Stimulated activated CD8-positive, alpha-beta memory T cell treated with anti-CD3 and anti-CD28 coated beads, Interleukin-15, amount 100 ng/mL, for 4 hours (primary cell): ENCODE measurements at regions not wholly inside any gene's neighbourhood (a gene's known extent, or its start where the extent isn't known, plus 50 kb on each side); places are given as distances from the start of the nearest gene placed in this dataset.

Source experiments
- DNase-seq, 2 donors: peaks; one replicate each; pipeline ENCODE4 v3.0.0-alpha.2; 2020; ENCODE audit warnings: low read depth in 2 of 2

DNA sequence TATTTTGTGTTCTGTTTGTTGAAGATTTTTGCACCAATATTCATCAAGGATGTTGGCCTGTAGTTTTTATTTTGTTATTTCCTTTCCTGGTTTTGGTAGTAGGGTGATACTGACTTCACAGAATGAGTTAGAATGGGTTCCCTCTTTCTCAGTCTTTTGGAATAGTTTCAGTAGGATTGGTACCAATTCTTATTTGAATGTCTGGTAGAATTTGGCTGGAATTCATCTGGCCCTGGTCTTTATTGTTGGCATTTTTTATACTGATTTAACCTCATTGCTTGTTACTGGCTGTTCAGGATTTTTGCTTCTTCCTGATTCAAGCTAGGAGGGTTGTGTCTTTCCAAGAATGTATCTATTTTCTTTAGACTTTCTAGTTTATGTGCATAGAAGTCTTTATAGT is 263.7 kb downstream of the SOX11 start:
- no peak for DNase-seq

DNA sequence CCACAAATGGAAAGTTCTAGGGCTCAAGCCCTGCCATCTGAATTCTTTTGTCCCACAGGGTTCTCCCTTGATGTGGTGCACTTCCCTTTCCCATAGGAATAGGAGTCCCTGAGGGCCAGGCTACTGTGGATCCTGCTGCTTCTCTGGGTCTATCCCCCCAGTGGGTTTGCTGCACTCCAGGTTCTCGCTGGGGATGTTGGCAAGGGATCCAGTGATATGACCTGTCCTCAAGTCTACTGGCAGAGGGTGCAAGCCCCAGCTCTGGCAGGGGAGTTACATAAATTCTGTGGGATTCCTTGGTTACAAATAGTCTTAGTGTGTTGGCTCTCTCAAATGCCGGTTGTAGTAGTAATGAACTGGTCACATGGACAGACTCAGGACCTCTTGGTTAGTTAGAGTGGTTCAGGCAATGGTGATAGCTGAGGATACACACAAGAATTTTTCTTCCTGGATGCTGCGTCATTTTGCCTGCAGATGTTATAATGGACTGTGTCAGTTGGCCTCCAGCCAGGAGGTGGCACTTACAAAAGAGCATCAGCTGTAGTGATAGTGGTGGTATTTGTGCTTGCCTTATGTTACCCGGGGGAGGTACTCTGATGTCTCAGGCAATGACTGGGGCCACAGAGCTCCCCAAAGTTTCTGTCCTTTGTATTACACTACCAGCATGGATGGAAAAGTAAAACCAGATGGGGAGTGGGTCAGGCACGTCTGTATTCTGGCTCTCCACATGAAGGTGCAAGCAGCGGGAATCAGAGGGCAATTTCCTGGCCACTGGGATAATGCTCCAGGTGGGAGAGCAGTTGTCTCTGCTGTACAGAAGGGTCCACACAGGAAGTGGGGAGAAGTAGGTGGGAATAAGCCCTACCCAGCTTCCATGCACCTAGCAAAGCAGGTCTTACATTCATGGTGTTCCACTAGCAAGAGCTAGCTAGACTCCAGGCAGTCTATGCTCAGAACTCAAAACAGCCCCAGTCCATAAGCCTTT is 267.9 kb downstream of the SOX11 start:
- no peak for DNase-seq

DNA sequence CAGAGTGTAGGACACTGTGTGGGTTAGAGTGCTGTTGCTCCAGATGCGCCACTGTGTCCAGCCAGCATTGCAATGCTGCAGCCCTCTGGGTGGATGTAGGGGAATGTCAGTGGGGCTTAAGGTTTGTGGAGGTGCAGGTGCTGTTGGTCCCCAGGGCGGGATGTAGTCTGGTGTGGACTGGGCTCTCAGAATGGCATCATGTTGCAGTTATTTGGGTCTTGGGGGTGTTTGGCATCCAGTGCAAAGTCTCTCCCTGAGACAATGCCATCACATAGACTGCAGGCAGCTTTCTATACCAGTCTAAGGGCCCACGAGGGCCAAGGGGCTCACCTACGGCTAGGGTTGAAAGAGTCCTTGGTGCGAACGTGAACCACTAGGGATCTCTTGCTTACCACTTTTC is 275.3 kb downstream of the SOX11 start:
- DNase-seq, result no peak

DNA sequence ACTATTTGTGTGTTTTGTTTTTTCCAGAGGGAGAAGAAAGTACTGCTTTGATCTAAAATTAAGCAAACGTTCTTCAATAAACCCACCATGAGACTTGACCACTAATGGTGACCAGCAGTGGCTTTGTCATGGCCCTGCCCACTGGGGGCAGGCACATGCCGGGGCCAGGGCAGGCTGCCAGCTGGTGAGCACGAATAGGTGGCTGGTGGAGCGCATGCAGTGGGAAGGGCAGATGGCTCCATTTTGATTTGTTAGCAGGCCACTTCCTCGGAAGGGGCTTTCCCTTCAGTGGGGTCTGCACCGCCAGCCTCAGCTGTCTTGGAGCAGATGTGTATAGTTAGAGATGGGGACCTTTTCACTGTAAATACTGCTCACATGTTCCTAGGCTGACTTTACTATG is 277.1 kb downstream of the SOX11 start:
- no peak for DNase-seq

DNA sequence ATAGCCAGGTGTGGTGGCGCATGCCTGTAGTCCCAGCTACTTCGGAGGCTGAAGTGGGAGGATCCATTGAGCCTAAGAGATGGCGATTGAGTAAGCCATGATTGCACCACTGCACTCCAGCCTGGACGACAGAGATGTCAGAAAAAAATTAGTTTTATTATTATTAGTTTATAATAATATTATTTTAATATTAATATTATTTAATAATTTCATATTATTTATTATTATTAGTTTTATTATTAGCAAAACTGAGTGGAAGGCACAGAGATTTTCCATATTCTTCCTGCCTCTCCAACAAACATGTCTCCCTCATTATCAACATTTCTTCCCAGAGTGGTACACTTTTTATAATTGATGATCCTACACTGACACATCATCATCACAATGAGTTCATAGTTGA is 278.2 kb downstream of the SOX11 start:
- no peak for DNase-seq

DNA sequence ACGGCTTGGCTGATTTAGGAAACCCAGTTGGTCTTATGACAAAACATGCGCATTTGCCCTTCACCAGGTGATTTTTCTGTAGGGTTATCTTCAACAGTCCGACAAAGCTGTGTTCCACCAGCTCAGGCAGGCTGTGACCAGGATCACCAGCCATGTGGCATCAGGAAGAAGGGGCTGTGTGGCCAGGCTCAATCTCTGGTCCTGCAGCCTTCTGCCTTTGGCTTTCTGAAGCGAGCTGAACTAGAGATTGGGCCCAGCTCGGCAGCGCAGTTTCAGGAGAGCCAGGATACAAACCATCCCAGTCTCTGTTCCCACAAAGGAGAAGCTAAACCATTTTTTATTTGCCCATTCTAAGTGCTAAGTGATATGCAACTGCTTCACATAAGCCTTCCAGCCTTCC is 282.3 kb downstream of the SOX11 start:
- DNase-seq, result no peak

DNA sequence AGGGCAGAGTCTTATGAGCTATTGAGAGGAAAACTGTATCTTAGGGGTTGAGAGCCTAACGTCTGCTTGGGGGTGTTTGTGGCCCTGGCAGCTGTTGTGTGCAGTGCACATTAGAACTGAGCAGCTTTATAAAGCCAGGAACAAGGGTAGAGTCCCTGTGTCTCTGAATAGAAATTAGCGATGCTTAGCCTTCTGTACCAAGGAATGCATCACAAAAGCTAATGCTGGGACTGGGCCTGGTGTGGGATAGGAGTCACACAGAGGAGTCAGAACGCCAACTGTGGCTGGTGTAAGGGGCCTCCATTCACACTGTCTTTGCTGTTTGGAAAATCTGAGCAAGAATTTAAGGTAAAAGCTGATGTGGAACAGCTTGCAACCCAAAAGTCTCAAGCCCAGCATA is 283.2 kb downstream of the SOX11 start:
- DNase-seq, result no peak

DNA sequence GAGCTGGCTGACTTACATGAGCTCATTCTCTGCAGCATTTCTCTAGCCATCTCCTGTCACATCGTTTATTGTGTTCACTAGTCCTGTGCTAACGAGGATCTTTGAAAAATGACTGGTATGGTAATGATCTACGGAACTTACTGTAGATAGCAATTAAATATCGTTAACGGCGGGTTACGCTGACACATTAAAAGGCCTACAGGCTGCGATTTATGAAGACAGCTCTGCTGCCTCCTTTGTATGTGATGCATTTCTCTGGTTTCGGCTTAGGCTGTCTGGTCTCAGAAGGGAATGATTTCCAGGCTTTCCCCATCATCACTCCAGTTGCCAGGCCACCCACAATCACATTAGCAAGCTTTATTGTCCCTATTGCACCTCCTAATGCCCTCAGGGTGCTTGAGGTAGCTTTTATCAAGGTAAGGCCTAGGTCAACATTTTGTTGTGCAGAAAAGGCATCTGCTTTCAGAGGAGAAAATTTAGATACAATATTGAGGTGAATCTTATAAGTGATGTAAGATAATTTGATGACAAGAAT is 284.4 kb downstream of the SOX11 start:
- DNase-seq, result no peak

DNA sequence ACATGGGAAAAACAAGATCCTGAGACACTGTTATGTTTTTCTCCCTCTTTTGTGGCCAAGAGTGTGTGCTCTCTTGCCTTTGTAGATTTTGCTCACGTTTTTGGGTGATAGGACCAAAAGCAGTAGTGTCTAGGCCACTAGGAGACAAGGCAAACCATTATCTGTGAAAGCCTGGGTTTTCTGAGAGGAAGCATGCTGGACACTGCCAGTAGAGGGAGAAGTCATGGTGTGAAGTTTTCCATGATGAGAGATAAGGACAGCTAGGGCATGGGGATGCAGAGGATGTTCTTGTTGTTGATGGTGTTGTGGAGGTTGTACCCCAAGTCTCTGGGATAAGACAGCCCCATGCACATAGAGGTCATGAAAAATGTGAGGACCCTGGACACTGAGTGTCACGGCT is 285.3 kb downstream of the SOX11 start:
- no peak for DNase-seq

DNA sequence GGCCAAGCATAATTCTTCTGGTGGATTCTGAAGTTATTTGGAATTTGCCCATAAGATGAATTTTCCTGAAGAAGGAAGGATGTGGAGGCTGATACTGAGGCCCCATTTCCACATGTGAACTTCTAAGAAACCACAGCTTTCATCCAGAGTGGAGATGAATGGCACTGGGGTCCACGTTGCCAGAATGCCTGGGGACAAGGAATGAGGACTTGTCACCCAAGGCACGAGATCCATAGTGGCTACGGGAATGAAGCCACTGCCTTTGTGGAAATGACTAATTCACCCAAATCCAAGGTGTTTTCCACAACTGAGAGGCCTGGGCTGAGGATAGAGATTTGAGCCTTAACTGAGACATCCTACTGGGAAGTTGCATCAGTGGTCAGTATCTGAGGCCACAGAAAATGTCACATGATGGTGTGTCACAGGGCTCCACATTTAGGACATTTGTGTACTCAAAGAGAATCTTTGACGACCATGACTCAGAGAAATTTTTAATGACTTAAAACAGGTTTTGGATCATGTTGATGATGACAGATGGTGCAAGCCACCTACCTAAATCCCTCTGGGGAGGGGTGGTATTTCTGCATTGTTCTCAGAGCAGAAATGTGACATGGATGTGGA is 286.1 kb downstream of the SOX11 start:
- no peak for DNase-seq

DNA sequence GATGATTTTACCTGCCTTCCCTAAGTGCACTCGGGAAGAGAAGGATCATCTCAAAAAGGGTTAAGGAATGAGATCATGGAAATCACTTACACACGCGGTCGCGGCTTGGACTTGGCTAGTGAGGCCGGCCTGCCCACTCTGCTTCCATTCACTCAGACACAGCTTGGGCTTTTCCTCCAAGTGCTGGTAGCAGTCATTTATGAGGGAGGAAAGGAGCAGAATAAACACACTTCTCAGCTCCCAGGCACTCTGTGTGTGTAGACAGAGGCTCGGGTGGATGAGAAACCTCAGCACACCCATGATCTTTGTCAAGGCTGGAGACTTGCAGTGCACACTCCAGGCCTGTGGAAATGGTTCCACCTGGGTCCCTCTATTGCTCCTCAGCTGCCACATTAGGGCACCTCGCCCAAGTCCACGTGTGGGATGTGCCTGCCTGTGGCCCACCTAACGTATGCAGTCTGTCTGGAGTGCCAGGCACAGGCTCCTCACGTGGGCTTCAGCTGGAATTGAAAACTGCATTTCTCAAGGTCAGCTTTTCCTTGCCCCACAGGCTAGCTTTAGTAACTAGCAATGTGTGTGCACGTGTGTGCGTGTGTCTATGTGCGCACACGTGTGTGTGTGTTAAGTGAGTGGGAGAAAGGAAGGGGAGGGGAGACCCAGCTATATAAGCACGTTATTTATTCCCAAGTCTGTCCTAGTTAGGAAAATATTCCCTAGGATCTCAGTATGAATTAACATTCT is 288.4 kb downstream of the SOX11 start:
- DNase-seq, result no peak

DNA sequence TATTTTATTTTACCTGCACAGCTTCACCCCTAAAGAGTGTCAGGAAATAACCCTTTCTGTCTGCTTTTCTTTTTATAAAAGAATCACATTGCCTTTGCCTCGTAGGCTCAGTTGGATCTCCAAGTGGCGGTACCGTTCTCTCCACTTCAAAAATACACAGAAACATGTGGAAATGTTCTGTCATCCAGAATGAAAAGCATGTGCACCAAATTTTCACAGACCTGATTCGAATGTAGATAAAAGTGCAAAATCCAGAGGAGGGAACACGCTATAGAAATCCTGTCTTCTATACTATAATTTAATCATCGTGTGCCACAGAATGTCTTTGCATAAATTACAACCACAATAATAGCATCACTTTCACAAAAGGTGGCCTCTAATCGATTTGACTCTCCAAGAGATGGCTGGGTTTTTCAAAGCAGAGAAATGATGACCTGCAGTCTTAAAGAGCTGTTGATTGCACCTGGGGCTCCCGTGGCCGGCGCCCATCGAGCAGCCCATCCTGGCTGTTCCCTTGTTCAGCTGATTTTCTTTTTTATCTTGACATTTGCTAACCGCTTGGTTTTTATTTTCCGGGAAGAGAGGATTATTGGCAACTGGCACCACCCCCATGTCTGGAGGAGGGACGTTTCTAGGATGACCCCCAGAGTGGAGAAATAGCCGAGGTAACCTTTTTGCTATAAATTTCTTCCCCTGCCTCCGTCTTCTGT is 290.2 kb downstream of the SOX11 start:
- no peak for DNase-seq

DNA sequence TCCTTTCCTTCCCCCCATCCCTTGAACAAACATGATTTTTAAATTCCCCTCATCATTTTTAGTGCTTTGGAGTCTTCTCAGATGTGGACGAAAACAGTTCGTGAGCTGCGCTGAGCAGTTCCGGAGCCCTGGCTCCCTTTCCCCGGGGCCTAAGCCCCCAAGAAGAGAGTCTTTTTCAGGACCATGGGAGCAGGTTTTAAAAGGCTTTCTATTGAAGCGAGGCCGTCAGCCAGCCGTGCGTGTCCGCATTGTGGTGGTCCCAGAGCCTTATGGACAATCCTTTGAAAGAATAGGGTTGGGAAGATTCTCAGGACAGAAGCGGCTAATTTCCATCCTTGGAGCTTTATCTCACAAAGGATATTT is 290.7 kb downstream of the SOX11 start:
- no peak for DNase-seq

DNA sequence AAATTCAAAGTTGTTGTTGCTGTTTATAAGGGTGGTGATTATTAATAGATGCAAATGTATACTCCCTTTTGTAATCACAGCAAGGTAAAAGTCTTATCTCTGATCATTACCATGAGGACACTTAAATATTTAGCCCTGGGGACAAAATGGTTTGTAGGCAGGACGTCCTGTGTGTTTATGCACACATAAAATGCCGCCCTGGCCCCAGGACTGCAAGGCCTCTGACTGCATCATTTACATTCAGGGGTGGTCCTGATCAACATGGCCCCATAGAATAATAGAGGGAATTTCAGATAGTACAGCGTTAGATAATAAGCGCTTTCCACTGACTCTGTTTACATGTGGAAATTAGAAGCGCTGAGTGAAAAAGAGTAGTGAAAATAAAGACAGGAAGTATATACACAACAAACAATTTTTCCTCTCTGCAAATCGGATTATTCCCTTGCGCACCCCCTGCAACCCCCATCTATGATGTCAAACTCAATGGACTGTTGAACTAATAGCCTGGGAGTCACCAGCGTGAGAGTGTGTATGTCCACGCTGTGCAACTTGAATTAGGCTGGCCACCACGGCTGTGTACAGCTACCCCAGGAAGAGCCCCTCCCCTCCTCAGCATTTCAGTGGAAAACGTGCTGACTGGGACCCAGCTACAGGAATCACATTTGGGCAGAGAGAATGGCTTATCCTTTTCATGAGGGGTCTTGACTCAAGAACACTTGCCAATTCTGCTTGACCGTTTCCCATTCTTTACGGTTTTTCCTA is 291.5 kb downstream of the SOX11 start:
- no peak for DNase-seq

DNA sequence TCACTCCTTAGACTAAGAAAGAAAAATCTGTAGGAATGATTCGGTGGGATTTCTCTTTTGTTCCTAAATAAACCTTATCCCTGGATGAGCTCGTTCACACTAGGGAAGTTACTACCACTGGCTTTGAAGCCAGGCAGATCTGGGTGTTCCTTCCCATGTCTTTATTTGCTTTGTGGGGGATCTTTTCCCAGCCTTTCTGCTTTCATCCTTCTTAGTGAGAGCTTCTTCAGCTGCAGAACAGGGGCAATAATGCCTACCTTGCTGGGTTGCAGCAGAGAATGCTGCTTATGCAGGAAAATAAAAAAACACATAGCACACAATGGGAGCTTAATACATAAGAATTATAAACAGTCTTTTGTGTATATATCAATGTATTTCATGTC is 292.1 kb downstream of the SOX11 start:
- no peak for DNase-seq

DNA sequence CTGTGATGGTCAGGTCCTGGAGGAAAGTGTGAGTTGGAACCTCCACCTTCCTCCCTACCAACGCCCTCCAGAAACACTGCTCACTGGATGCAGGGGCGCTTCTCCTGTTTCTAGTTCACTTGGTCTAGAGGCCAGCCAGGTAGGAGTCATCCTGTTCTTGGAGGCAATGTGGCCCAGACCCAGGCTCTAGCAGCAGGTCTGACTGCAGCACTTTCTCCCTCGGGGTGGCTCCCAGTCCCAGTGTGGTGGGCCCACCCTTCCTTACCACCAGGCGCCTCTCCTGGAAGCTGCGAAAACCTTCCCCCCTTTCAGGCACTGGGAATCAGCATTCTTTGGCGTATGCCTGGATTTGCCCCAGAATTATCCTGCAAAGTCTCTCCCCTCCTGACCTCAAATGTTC is 292.8 kb downstream of the SOX11 start:
- no peak for DNase-seq

DNA sequence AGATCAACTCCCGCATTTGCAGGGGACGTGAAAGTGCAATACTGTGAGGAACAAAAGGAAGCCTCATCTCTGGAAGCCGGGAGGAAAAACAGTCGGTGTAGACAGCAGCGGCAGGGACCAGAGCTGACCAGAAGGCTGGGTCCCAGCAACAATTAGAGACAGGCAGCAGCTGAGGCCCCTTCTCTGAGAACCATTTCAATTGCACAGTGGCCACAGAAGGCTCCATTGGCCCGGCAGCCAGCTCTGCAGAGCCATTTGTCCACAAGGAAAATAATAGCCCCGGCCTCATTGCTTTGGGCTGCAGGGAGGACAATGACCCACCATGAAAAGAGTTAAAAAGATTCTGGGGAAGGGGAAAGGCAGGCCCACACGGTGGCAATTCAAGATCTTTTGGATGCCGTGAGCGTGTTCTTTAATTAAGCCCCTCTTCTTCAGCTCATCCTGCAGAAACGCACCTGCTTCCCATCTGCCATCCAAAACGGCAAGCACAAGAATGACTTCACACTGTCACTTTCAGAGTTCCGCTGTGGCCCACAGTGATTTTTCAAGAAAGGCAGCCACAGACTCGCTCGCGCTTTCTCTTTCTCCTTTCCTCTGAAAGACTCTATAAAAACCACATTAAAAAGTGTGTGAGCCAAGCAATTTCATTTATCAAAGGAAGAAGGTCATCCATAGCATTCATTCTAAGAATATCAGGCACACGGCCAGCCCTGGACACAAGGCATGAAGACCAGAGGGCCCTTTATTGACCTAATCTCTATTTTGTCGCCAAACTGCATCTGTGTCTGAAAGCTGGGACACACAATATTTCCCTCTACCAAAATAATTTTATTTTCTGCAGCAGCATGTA is 293.6 kb downstream of the SOX11 start:
- DNase-seq, result no peak

DNA sequence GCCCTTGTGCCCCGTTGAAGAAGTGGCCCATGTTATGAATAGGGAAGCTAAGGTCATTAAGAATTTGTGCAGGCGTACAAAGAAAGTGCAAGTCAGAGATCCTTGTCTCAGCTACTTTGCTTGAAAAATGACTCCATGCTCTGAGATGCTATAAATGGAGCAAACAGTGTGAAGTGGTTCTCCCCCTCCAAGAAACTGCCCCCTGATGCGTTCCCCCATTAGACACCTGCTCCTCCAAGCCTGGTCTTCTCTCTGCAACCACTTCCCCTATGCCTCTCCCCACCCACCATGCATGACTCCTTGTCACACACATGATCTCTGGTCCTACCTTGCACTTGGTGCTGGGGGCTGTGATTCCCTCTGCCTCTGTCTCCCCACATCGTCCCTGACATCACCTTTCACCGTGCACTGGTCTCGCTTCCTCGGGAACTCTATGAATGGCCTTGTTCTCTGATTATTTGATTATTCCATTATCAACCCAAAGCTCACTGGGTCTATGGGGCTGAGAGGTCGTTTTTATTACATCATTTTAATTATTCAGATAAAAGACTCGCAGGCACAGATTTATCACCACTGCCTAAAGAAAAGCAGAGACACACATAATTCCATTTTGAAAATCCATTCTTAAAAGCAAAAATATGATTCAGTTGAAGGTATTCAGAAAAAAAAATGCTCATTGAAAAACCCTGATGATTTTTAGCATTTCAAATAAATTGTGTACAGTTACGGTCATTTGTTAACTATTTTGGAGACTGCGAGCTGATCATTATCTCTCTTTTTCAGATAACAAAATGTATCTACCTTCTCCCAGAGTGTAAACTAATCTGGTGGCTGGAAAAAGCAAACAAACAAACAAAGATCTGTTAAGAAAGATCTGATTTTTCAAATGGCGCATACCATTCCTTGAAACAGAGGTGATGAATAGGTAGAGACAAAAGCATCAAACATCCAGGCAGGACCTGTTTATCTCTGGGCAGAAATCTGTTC is 294.9 kb downstream of the SOX11 start:
- DNase-seq, result no peak

DNA sequence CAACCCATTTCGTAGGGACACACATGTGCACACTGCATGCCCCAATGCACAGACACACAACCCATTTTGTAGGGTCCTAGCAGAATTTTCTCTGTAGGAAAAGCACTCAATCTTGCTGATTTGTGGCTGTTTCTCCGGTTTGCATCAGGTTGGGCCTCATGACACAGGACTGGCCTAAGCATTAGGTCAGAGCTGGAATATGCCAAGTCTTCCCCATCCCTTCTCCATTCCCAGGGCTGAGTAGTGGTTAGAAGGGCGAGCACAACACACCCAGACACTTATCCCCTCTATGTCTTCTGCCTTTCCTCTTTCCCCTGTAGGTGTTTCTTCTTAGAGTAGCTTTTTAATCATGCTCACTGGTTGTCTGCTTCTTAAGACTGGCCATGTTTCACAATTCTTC is 295.9 kb downstream of the SOX11 start:
- no peak for DNase-seq
